Panc1 (cell line): ENCODE measurements at regions not wholly inside any gene's neighbourhood (a gene's known extent, or its start where the extent isn't known, plus 50 kb on each side); places are given as distances from the start of the nearest gene placed in this dataset.

Experiments used
- ATAC-seq: fragments of 200-7000 bp; cut with Tn5 transposase; 2 replicates; pipeline ENCODE4 v1.9.1; 2020; ENCODE audit warnings: mild to moderate bottlenecking, moderate library complexity
- BruUV-seq: library from RNA; stranded (reverse); fragments of 400-500 nt; replicated peaks from 2 replicates; lab custom pipeline; 2021; lab: Mats Ljungman, UMichigan
- CTCF ChIA-PET: fragments of 300-600 bp; sonication (Branson Sonifier 250); formaldehyde crosslinking; loops from one replicate; lab custom pipeline; 2022; ENCODE audit warnings: antibody characterized with exemption; lab: Charles Lee
- POLR2A ChIA-PET: fragments of 300-600 bp; sonication (Branson Sonifier 250); formaldehyde crosslinking; loops from one replicate; lab custom pipeline; 2022; ENCODE audit warnings: antibody characterized with exemption; lab: Charles Lee
- DNase-seq: peaks from one replicate; pipeline ENCODE4 v3.0.0-alpha.2; 2010; ENCODE audit warnings: low read depth, low spot score
- H3K27ac ChIP-seq: 2 replicates; pipeline ENCODE4 v1.5.1; 2011; ENCODE audit warnings: mild to moderate bottlenecking, low read length, inconsistent platforms
- H3K27me3 ChIP-seq: fragments of 200-500 bp; sonication (Bioruptor generic); 2 replicates; pipeline ENCODE4 v1.6.0; 2014; ENCODE audit warnings: low read length, inconsistent platforms; ENCODE audit not compliant: control insufficient read depth, insufficient read depth
- H3K36me3 ChIP-seq: fragments of 200-500 bp; sonication (Bioruptor generic); 2 replicates; pipeline ENCODE4 v1.5.1; 2014; ENCODE audit warnings: inconsistent platforms, mild to moderate bottlenecking, low read length, moderate library complexity; ENCODE audit not compliant: control insufficient read depth, insufficient read depth
- H3K4me1 ChIP-seq: 2 replicates; pipeline ENCODE4 v1.5.1; 2011; ENCODE audit warnings: inconsistent platforms, mild to moderate bottlenecking, low read length, moderate library complexity; ENCODE audit not compliant: control insufficient read depth, insufficient read depth
- H3K4me3 ChIP-seq, 2 experiments: 2 replicates each; pipeline ENCODE4 v1.5.1; 2011 to 2012; ENCODE audit warnings: low read depth in 2 of 2, low read length in 2 of 2, mild to moderate bottlenecking in 2 of 2, inconsistent platforms in 1 of 2, moderate library complexity in 1 of 2
- H3K9me3 ChIP-seq: fragments of 200-500 bp; sonication (Bioruptor generic); 2 replicates; pipeline ENCODE4 v1.5.1; 2014; ENCODE audit warnings: low read depth, mild to moderate bottlenecking, inconsistent platforms, low read length, moderate library complexity; ENCODE audit not compliant: control insufficient read depth, insufficient read depth
- CTCF ChIP-seq: fragments of 450-650 bp; IDR thresholded peaks from 2 replicates; pipeline ENCODE4 v1.5.1; 2017; ENCODE audit warnings: mild to moderate bottlenecking
- POLR2AphosphoS5 ChIP-seq: IDR thresholded peaks from 2 replicates; pipeline ENCODE4 v1.6.1; 2012; ENCODE audit warnings: mild to moderate bottlenecking, low read depth, low read length, moderate library complexity
- REST ChIP-seq, 2 experiments: IDR thresholded peaks; 2 replicates each; pipeline ENCODE4 v1.6.1; 2011 to 2012; ENCODE audit warnings: low read depth in 2 of 2, control low read depth in 1 of 2, low read length in 1 of 2, mild to moderate bottlenecking in 1 of 2, moderate library complexity in 1 of 2; ENCODE audit not compliant: insufficient read depth in 1 of 2
- SIN3A ChIP-seq: IDR thresholded peaks from 2 replicates; pipeline ENCODE4 v1.6.1; 2012; ENCODE audit warnings: low read depth, mild to moderate bottlenecking, low read length, moderate library complexity, borderline replicate concordance; ENCODE audit not compliant: insufficient read depth
- TCF7L2 ChIP-seq: IDR thresholded peaks from 2 replicates; pipeline ENCODE4 v1.6.1; 2011; ENCODE audit warnings: mild to moderate bottlenecking, low read depth, low read length, inconsistent platforms
- in situ Hi-C: cut with HindIII; loops from 2 replicates; pipeline ENCODE4 v1.10.0; 2016; ENCODE audit warnings: low sequenced_read_pairs, low pct_unique_long_range_greater_than_20kb
- intact Hi-C: fragments of 100-400 bp; cut with micrococcal nuclease; formaldehyde crosslinking; loops from one replicate; pipeline ENCODE4 v1.10.0; 2022; ENCODE audit not compliant: unreplicated experiment

- ATAC-seq = no peak
- no peak for DNase-seq
- TF ChIP-seq POLR2AphosphoS5 = no peak
- TF ChIP-seq REST (IDR thresholded peaks at IDR 0.05; ENCODE audit: insufficient read depth in 1 of 2, low read depth in 2 of 2, low read length in 1 of 2) = no peak
- TF ChIP-seq CTCF = no peak
- TF ChIP-seq TCF7L2 = no peak
- TF ChIP-seq SIN3A = no peak
- ChIA-PET CTCF (no interaction called here), POLR2A (no interaction called here)
- Histone ChIP-seq H3K27ac (no peak overlapping the region), H3K9me3 (no peaks in the 10 kb centered on the region), H3K36me3 (no peaks in the 10 kb centered on the region), H3K27me3 (peaks cover 8% of the 10 kb centered on the region; the same call in 1 of the 2 replicates), H3K4me3 (no peak overlapping the region), H3K4me1 (no peaks in the 10 kb centered on the region)
- no TSS peak for BruUV-seq
- in situ Hi-C loops = no loop called here
- intact Hi-C loops = no loop called here
Observed at GRCh38 chr1:29767769-29768425, 531.6 kb downstream of the PTPRU start.

- in situ Hi-C loops = no loop called here
- POLR2A ChIA-PET = no interaction called here
- H3K36me3 ChIP-seq = no peaks in the 10 kb centered on the region
- intact Hi-C loops = no loop called here
- CTCF ChIA-PET = no interaction called here
- peaks cover 8% of the 10 kb centered on the region; the same call in 1 of the 2 replicates for H3K27me3 ChIP-seq
- H3K27ac ChIP-seq = no peak overlapping the region
- no peaks in the 10 kb centered on the region for H3K4me1 ChIP-seq
- BruUV-seq = no TSS peak
- H3K9me3 ChIP-seq = no peaks in the 10 kb centered on the region
- DNase-seq (no peak), ATAC-seq (no peak)
- TF ChIP-seq CTCF (no peak), REST (IDR thresholded peaks at IDR 0.05; ENCODE audit: insufficient read depth in 1 of 2, low read depth in 2 of 2, low read length in 1 of 2) (no peak), POLR2AphosphoS5 (no peak), SIN3A (no peak), TCF7L2 (no peak)
- no peak overlapping the region for H3K4me3 ChIP-seq
Observed at GRCh38 chr1:29767088-29767685, 530.9 kb downstream of the PTPRU start.
